ENCODE measurements at regions not wholly inside any gene's neighbourhood (a gene's known extent, or its start where the extent isn't known, plus 50 kb on each side); places are given as distances from the start of the nearest gene placed in this dataset.

DNA sequence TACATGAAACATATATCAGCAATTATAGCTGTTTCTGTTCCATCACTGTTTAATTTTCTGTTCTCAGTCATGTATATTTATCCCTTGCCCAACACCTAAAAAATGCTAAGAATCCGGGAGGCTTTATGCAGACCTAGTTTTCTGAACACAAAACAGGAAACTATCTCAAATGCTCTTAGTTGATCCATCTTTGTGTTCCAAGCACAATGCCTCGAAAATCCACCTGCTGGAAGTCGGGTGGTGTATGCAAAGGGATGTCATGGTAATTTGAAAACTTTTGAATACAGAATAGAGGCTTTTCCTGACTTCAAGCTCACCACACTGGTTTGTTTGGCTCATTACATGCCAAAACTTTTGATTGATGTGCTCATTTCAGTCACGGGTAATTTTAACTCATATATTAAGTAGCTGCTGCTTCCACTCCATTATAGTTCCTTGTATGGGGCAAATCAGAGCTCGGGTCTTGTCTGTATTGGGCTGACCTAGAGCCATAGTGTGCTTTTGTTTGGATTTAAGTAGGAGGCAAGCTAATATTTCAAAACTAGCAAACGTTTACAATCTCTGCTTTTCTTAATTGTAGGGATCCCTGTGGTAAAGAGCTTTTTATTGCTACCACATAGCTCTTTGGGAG lies 646.5 kb upstream of the EPHA7 start:
- H3K27me3 ChIP-seq (ENCODE audit: insufficient read depth, low read length, poor library complexity) = no peaks in the 10 kb centered on the region
- H3K79me1 ChIP-seq (ENCODE audit: low read length) = no peaks in the 10 kb centered on the region
- H3K18ac ChIP-seq (ENCODE audit: low read length) = no peak overlapping the region
- H2AK5ac ChIP-seq (ENCODE audit: low read length) = no peak overlapping the region
- H4K8ac ChIP-seq (ENCODE audit: low read depth, low read length) = no peak overlapping the region
- H3K4me2 ChIP-seq (ENCODE audit: low read length) = no peak overlapping the region
- H3K36me3 ChIP-seq (ENCODE audit: control insufficient read depth, insufficient read depth, low read length) = no peaks in the 10 kb centered on the region
- H3K79me2 ChIP-seq (ENCODE audit: control insufficient read depth, insufficient read depth, low read length) = no peaks in the 10 kb centered on the region
- H2BK120ac ChIP-seq (ENCODE audit: low read depth, low read length) = no peak overlapping the region
- no peak overlapping the region for H3K27ac ChIP-seq (ENCODE audit: low read depth, low read length)
- no peak overlapping the region for H2BK5ac ChIP-seq (ENCODE audit: low read length)
- no peak overlapping the region for H4K5ac ChIP-seq (ENCODE audit: low read length)
- no peak overlapping the region for H3K4me3 ChIP-seq (ENCODE audit: low read length)
- H3K4ac ChIP-seq (ENCODE audit: low read depth, low read length) = no peak overlapping the region
- no peak overlapping the region for H3K9ac ChIP-seq (ENCODE audit: low read length)
- no peak for DNase-seq
- WGBS (ENCODE audit: extremely low coverage, insufficient coverage, low lambda C conversion rate) = no CpG with 5 or more reads among the region's 6 CpGs
- no peak overlapping the region for H2BK15ac ChIP-seq (replicated peaks; ENCODE audit: low read depth)
- no peaks in the 10 kb centered on the region for H3K4me1 ChIP-seq (ENCODE audit: control insufficient read depth, low read depth, low read length)
- no peak overlapping the region for H3K23ac ChIP-seq (ENCODE audit: low read length)
- no peak overlapping the region for H3K56ac ChIP-seq (ENCODE audit: low read length)

- no CpG with 5 or more reads among the region's 1 CpG for WGBS (ENCODE audit: extremely low coverage, insufficient coverage, low lambda C conversion rate)
- H3K23ac ChIP-seq (ENCODE audit: low read length) = no peak overlapping the region
- DNase-seq = peak; percentile 38
These were observed 633.4 kb upstream of the EPHA7 start for GRCh38 chr6:94052749-94053148.

GRCh38 chr6:94050515-94050914 lies 631.2 kb upstream of the EPHA7 start:
- peak overlapping the region; percentile 92 for H2BK15ac ChIP-seq (replicated peaks; ENCODE audit: low read depth)
- H2BK5ac ChIP-seq (ENCODE audit: low read length) = no peak overlapping the region
- H3K27ac ChIP-seq (ENCODE audit: low read depth, low read length) = no peak overlapping the region
- H3K4me2 ChIP-seq (ENCODE audit: low read length) = no peak overlapping the region
- DNase-seq = no peak
- H3K56ac ChIP-seq (ENCODE audit: low read length) = no peak overlapping the region
- H3K79me2 ChIP-seq (ENCODE audit: control insufficient read depth, insufficient read depth, low read length) = no peaks in the 10 kb centered on the region
- H4K8ac ChIP-seq (ENCODE audit: low read depth, low read length) = no peak overlapping the region
- no peak overlapping the region for H2BK120ac ChIP-seq (ENCODE audit: low read depth, low read length)
- H3K23ac ChIP-seq (ENCODE audit: low read length) = no peak overlapping the region
- no peaks in the 10 kb centered on the region for H3K79me1 ChIP-seq (ENCODE audit: low read length)
- no peak overlapping the region for H3K18ac ChIP-seq (ENCODE audit: low read length)
- H4K5ac ChIP-seq (ENCODE audit: low read length) = no peak overlapping the region
- H3K4me1 ChIP-seq (ENCODE audit: control insufficient read depth, low read depth, low read length) = peaks cover 2% of the 10 kb centered on the region
- no peak overlapping the region for H3K4ac ChIP-seq (ENCODE audit: low read depth, low read length)
- no CpG with 5 or more reads among the region's 3 CpGs for WGBS (ENCODE audit: extremely low coverage, insufficient coverage, low lambda C conversion rate)
- H3K4me3 ChIP-seq (ENCODE audit: low read length) = no peak overlapping the region
- no peaks in the 10 kb centered on the region for H3K36me3 ChIP-seq (ENCODE audit: control insufficient read depth, insufficient read depth, low read length)
- H2AK5ac ChIP-seq (ENCODE audit: low read length) = no peak overlapping the region
- H3K27me3 ChIP-seq (ENCODE audit: insufficient read depth, low read length, poor library complexity) = no peaks in the 10 kb centered on the region
- no peak overlapping the region for H3K9ac ChIP-seq (ENCODE audit: low read length)

More at GRCh38 chr6:94052749-94053148, 633.4 kb upstream of the EPHA7 start:
- no peaks in the 10 kb centered on the region for H3K36me3 ChIP-seq (ENCODE audit: control insufficient read depth, insufficient read depth, low read length)
- H4K5ac ChIP-seq (ENCODE audit: low read length) = no peak overlapping the region
- H3K4me3 ChIP-seq (ENCODE audit: low read length) = no peak overlapping the region
- no peak overlapping the region for H3K27ac ChIP-seq (ENCODE audit: low read depth, low read length)
- H3K9ac ChIP-seq (ENCODE audit: low read length) = no peak overlapping the region
- H3K79me2 ChIP-seq (ENCODE audit: control insufficient read depth, insufficient read depth, low read length) = no peaks in the 10 kb centered on the region
- no peak overlapping the region for H2BK15ac ChIP-seq (replicated peaks; ENCODE audit: low read depth)
- no peak overlapping the region for H2AK5ac ChIP-seq (ENCODE audit: low read length)
- no peaks in the 10 kb centered on the region for H3K27me3 ChIP-seq (ENCODE audit: insufficient read depth, low read length, poor library complexity)
- no peak overlapping the region for H3K56ac ChIP-seq (ENCODE audit: low read length)
- H3K79me1 ChIP-seq (ENCODE audit: low read length) = no peaks in the 10 kb centered on the region
- H3K4me2 ChIP-seq (ENCODE audit: low read length) = no peak overlapping the region
- no peaks in the 10 kb centered on the region for H3K4me1 ChIP-seq (ENCODE audit: control insufficient read depth, low read depth, low read length)
- H2BK120ac ChIP-seq (ENCODE audit: low read depth, low read length) = no peak overlapping the region
- no peak overlapping the region for H3K18ac ChIP-seq (ENCODE audit: low read length)
- no peak overlapping the region for H3K4ac ChIP-seq (ENCODE audit: low read depth, low read length)
- H2BK5ac ChIP-seq (ENCODE audit: low read length) = no peak overlapping the region
- no peak overlapping the region for H4K8ac ChIP-seq (ENCODE audit: low read depth, low read length)

- Histone ChIP-seq H2BK5ac (ENCODE audit: low read length) (no peak overlapping the region), H3K18ac (ENCODE audit: low read length) (no peak overlapping the region)
These were observed 629.6 kb upstream of the EPHA7 start for GRCh38 chr6:94049001-94049400.

DNA sequence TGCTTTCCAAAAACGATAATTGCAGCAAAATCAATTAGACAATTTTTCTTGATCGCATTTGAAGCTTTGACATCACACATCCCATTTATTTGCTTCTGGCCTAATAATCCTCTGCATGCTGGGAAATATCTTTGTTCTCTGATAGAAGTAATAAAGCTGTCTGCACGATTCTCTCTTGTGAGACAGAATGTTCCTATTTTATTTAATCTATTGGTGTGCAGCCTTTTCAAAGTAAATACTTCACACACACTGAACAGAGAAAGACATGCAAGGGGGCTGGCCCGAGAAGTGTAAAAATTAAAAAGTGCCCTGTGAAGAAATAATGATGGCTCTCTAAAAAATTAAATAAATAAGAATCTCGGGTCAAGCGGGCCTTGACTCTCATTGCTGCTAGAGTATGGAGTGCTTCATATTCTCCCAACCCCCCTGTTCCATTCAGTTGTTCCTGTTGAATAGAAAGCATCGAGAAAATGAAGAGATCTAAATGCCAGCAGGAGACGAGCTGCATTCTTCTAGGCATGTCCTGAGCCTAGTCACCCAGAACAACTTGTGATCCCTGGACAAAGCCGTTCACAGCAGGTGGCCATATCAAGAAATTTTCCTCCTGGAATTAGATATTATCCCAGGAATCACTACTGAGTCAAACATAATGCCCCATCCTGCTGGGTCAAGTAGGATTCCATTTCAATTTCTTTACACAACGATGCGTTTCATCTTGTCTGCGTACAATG lies 625.9 kb upstream of the EPHA7 start:
- H2BK15ac ChIP-seq (replicated peaks; ENCODE audit: low read depth) = peak overlapping the region; percentile 85
- H3K79me2 ChIP-seq (ENCODE audit: control insufficient read depth, insufficient read depth, low read length) = no peaks in the 10 kb centered on the region
- H3K27me3 ChIP-seq (ENCODE audit: insufficient read depth, low read length, poor library complexity) = no peaks in the 10 kb centered on the region
- no peak overlapping the region for H2BK5ac ChIP-seq (ENCODE audit: low read length)
- no peak overlapping the region for H2AK5ac ChIP-seq (ENCODE audit: low read length)
- peak; percentile 69 for DNase-seq
- H3K4ac ChIP-seq (ENCODE audit: low read depth, low read length) = peak overlapping the region; percentile 87
- H3K4me2 ChIP-seq (ENCODE audit: low read length) = no peak overlapping the region
- H2BK120ac ChIP-seq (ENCODE audit: low read depth, low read length) = peak overlapping the region; percentile 73
- H3K36me3 ChIP-seq (ENCODE audit: control insufficient read depth, insufficient read depth, low read length) = no peaks in the 10 kb centered on the region
- no CpG with 5 or more reads among the region's 12 CpGs for WGBS (ENCODE audit: extremely low coverage, insufficient coverage, low lambda C conversion rate)
- no peak overlapping the region for H3K18ac ChIP-seq (ENCODE audit: low read length)
- peak overlapping the region; percentile 51 for H3K27ac ChIP-seq (ENCODE audit: low read depth, low read length)
- no peak overlapping the region for H4K5ac ChIP-seq (ENCODE audit: low read length)
- no peak overlapping the region for H3K56ac ChIP-seq (ENCODE audit: low read length)
- no peak overlapping the region for H3K9ac ChIP-seq (ENCODE audit: low read length)
- H3K4me3 ChIP-seq (ENCODE audit: low read length) = no peak overlapping the region
- no peak overlapping the region for H4K8ac ChIP-seq (ENCODE audit: low read depth, low read length)
- no peaks in the 10 kb centered on the region for H3K79me1 ChIP-seq (ENCODE audit: low read length)
- no peak overlapping the region for H3K23ac ChIP-seq (ENCODE audit: low read length)
- peaks cover 11% of the 10 kb centered on the region for H3K4me1 ChIP-seq (ENCODE audit: control insufficient read depth, low read depth, low read length)

More at GRCh38 chr6:94049001-94049400, 629.6 kb upstream of the EPHA7 start:
- Histone ChIP-seq H3K9ac (ENCODE audit: low read length) (no peak overlapping the region), H3K56ac (ENCODE audit: low read length) (no peak overlapping the region), H3K36me3 (ENCODE audit: control insufficient read depth, insufficient read depth, low read length) (no peaks in the 10 kb centered on the region), H2BK120ac (ENCODE audit: low read depth, low read length) (no peak overlapping the region), H4K5ac (ENCODE audit: low read length) (no peak overlapping the region), H3K79me2 (ENCODE audit: control insufficient read depth, insufficient read depth, low read length) (no peaks in the 10 kb centered on the region), H2AK5ac (ENCODE audit: low read length) (no peak overlapping the region), H3K4ac (ENCODE audit: low read depth, low read length) (no peak overlapping the region), H3K27me3 (ENCODE audit: insufficient read depth, low read length, poor library complexity) (no peaks in the 10 kb centered on the region), H3K4me2 (ENCODE audit: low read length) (no peak overlapping the region), H3K4me1 (ENCODE audit: control insufficient read depth, low read depth, low read length) (peaks cover 6% of the 10 kb centered on the region), H3K4me3 (ENCODE audit: low read length) (no peak overlapping the region), H3K27ac (ENCODE audit: low read depth, low read length) (no peak overlapping the region), H4K8ac (ENCODE audit: low read depth, low read length) (no peak overlapping the region), H2BK15ac (replicated peaks; ENCODE audit: low read depth) (no peak overlapping the region), H3K79me1 (ENCODE audit: low read length) (no peaks in the 10 kb centered on the region), H3K23ac (ENCODE audit: low read length) (no peak overlapping the region)
- no peak for DNase-seq
